ENCODE measurements at regions not wholly inside any gene's neighbourhood (a gene's known extent, or its start where the extent isn't known, plus 50 kb on each side); places are given as distances from the start of the nearest gene placed in this dataset.
A peak's percentile ranks its signal among the peaks of the same experiment; 100 is the strongest.

DNA sequence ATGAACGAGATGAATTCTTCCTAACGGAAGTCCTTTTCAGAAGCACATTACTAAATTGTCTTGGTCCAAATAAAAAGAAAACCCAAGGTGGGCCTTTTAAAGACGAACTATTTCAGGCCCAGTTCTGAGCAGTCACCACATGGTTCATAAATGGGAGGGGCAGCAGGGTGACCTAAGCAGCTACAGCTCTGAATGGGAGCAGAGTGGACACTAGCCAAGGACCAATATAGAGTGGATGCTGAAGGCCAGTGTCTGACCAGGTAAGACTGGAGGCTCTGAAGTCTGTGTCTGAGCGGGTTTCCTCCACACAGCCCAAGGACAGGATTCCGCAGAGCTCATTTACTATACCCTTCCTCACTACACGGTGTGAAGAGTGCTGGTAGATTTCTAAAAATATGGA, 159.1 kb downstream of the TMEM26 start:
- TF ChIP-seq, protein P1, sequence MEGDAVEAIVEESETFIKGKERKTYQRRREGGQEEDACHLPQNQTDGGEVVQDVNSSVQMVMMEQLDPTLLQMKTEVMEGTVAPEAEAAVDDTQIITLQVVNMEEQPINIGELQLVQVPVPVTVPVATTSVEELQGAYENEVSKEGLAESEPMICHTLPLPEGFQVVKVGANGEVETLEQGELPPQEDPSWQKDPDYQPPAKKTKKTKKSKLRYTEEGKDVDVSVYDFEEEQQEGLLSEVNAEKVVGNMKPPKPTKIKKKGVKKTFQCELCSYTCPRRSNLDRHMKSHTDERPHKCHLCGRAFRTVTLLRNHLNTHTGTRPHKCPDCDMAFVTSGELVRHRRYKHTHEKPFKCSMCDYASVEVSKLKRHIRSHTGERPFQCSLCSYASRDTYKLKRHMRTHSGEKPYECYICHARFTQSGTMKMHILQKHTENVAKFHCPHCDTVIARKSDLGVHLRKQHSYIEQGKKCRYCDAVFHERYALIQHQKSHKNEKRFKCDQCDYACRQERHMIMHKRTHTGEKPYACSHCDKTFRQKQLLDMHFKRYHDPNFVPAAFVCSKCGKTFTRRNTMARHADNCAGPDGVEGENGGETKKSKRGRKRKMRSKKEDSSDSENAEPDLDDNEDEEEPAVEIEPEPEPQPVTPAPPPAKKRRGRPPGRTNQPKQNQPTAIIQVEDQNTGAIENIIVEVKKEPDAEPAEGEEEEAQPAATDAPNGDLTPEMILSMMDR (IDR thresholded peaks at IDR 0.05; ENCODE audit: low read depth, low read length, missing control alignments), result no peak
- DNase-seq (ENCODE audit: low read depth), result no peak
- no peak overlapping the region for H3K4me3 ChIP-seq (ENCODE audit: low read depth, low read length)

DNA sequence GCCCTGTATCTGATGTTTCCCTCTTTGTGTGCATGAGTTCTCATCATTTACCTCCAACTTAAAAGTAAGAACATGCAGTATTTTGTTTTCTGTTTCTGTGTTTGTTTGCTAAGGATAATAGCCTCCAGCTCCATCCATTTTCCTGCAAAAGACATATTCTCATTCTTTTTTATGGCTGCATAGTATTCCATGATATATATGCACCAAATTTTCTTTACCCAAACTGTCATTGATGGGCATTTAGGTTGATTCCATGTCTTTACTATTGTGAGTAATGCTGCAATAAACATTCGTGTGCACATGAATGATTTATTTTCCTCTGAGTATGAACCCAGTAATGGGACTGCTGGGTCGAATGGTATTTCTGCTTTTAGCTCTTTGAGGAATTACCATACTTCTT, 163.4 kb downstream of the TMEM26 start:
- no peak overlapping the region for H3K4me3 ChIP-seq (ENCODE audit: low read depth, low read length)
- TF ChIP-seq, protein P1 (IDR thresholded peaks at IDR 0.05; ENCODE audit: low read depth, low read length, missing control alignments), result no peak
- DNase-seq (ENCODE audit: low read depth), result no peak

DNA sequence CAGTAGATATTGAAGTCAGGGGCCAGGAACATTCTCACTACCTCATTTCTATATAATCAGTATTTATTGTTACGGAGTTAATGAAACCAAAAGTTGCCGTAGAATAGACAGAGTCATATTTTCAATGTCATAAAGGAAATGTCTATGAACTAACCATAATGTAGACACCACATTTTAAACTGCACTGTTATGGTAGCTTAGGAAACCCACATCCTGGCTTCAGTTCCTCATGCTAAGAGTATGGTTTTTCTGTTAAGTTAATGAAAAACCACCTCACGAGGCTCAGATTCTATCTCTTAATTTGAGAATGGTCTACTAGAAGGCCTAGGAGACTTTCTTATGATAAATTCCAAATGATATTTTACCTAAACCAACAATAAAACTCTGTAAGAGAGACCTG, 166.5 kb downstream of the TMEM26 start:
- TF ChIP-seq, protein P1 (IDR thresholded peaks at IDR 0.05; ENCODE audit: low read depth, low read length, missing control alignments), result no peak
- no peak overlapping the region for H3K4me3 ChIP-seq (ENCODE audit: low read depth, low read length)
- DNase-seq (ENCODE audit: low read depth), result peak; percentile 76

GRCh38 chr10:61285749-61286148, 167.4 kb downstream of the TMEM26 start:
- no peak overlapping the region for H3K4me3 ChIP-seq (ENCODE audit: low read depth, low read length)
- DNase-seq (ENCODE audit: low read depth), result no peak
- TF ChIP-seq, protein P1 (IDR thresholded peaks at IDR 0.05; ENCODE audit: low read depth, low read length, missing control alignments), result no peak

DNA sequence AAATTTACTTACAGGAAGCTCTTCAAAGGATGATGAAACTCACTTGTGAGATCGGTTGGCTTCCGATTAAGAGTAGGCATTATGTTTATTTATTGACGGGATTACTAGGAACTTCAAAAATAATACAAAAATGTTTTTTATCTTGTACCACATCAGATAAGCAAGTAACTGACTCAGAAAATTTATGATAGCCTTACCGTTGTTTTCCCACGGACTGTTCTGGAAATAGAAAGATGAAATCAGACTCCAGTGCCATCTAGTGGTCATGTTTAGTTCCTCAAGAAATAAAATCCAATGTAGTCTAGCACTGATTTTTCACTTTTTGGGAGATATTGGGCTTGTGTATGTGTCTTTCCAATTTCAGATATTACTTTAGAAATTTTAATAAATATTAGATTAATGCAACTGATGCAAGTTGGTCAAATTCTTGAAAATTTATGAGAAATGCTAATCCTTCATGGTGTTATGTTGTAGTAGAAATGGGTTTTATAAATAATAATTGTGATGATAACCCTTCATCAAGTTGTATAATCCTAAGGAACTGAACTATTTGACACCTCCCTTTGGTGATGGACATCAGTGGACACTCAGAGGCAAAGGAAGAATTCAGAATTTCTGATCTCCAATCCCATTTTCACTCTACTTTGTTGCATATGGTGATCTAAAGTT, 168.8 kb downstream of the TMEM26 start:
- DNase-seq (ENCODE audit: low read depth), result peak; percentile 19
- TF ChIP-seq, protein P1 (IDR thresholded peaks at IDR 0.05; ENCODE audit: low read depth, low read length, missing control alignments), result peak; percentile 51
- no peak overlapping the region for H3K4me3 ChIP-seq (ENCODE audit: low read depth, low read length)

GRCh38 chr10:61283481-61284221, 169.5 kb downstream of the TMEM26 start:
- no peak for DNase-seq (ENCODE audit: low read depth)
- H3K4me3 ChIP-seq (ENCODE audit: low read depth, low read length), result no peak overlapping the region
- TF ChIP-seq, protein P1 (IDR thresholded peaks at IDR 0.05; ENCODE audit: low read depth, low read length, missing control alignments), result no peak

Measured in GM12864 (cell line).